H9 (cell line): ENCODE measurements at regions not wholly inside any gene's neighbourhood (a gene's known extent, or its start where the extent isn't known, plus 50 kb on each side); places are given as distances from the start of the nearest gene placed in this dataset.

Experiments used
- DNase-seq: peaks from one replicate; pipeline ENCODE4 v3.0.0-alpha.2; 2017
- H2AFZ ChIP-seq: one replicate; pipeline ENCODE4 v1.6.1; 2013; ENCODE audit warnings: mild to moderate bottlenecking, low read length, control low read depth, moderate library complexity
- H2AK5ac ChIP-seq: 2 replicates; pipeline ENCODE4 v1.6.1; 2013; ENCODE audit warnings: low read length, control low read depth, mixed read lengths; ENCODE audit not compliant: insufficient read length
- H2BK120ac ChIP-seq: one replicate; pipeline ENCODE4 v1.6.1; 2013; ENCODE audit warnings: low read depth, mild to moderate bottlenecking, low read length, control low read depth, inconsistent platforms; ENCODE audit not compliant: poor library complexity, severe bottlenecking
- H2BK12ac ChIP-seq: 2 replicates; pipeline ENCODE4 v1.6.1; 2013; ENCODE audit warnings: low read length, control low read depth, mixed read lengths, low read depth; ENCODE audit not compliant: insufficient read length
- H2BK15ac ChIP-seq: 2 replicates; pipeline ENCODE4 v1.6.1; 2013; ENCODE audit warnings: low read depth, low read length, control low read depth
- H2BK20ac ChIP-seq: one replicate; pipeline ENCODE4 v1.6.1; 2013; ENCODE audit warnings: low read depth, mild to moderate bottlenecking, low read length, control low read depth, inconsistent platforms; ENCODE audit not compliant: poor library complexity, severe bottlenecking
- H2BK5ac ChIP-seq: 2 replicates; pipeline ENCODE4 v1.6.1; 2013; ENCODE audit warnings: low read length, control low read depth, mixed read lengths; ENCODE audit not compliant: insufficient read length
- H3K14ac ChIP-seq: 2 replicates; pipeline ENCODE4 v1.6.1; 2013; ENCODE audit warnings: low read length, control low read depth; ENCODE audit not compliant: insufficient read depth
- H3K18ac ChIP-seq: 2 replicates; pipeline ENCODE4 v1.6.1; 2013; ENCODE audit warnings: low read depth, mild to moderate bottlenecking, mixed read lengths, low read length, control low read depth; ENCODE audit not compliant: insufficient read length
- H3K23ac ChIP-seq: 2 replicates; pipeline ENCODE4 v1.6.1; 2013; ENCODE audit warnings: low read length, control low read depth, mixed read lengths, low read depth; ENCODE audit not compliant: insufficient read length
- H3K23me2 ChIP-seq: 2 replicates; pipeline ENCODE4 v1.6.1; 2013; ENCODE audit warnings: low read depth, mild to moderate bottlenecking, mixed read lengths, low read length, control low read depth; ENCODE audit not compliant: insufficient read length, poor library complexity, severe bottlenecking
- H3K27ac ChIP-seq: 2 replicates; pipeline ENCODE4 v1.5.1; 2013; ENCODE audit warnings: low read length, control low read depth, mixed read lengths, low read depth; ENCODE audit not compliant: insufficient read length
- H3K27me3 ChIP-seq: 2 replicates; pipeline ENCODE4 v1.6.1; 2013; ENCODE audit warnings: low read length, control low read depth, inconsistent platforms; ENCODE audit not compliant: insufficient read depth
- H3K4ac ChIP-seq: 2 replicates; pipeline ENCODE4 v1.6.1; 2013; ENCODE audit warnings: low read depth, mild to moderate bottlenecking, control low read depth, inconsistent platforms, low read length, moderate library complexity
- H3K4me1 ChIP-seq: 2 replicates; pipeline ENCODE4 v1.6.1; 2013; ENCODE audit warnings: low read length, control low read depth, inconsistent platforms; ENCODE audit not compliant: insufficient read depth
- H3K4me2 ChIP-seq: 2 replicates; pipeline ENCODE4 v1.6.1; 2013; ENCODE audit warnings: low read length, control low read depth, mixed read lengths; ENCODE audit not compliant: insufficient read length, insufficient read depth
- H3K56ac ChIP-seq: 2 replicates; pipeline ENCODE4 v1.6.1; 2013; ENCODE audit warnings: low read depth, mild to moderate bottlenecking, mixed read lengths, low read length, control low read depth; ENCODE audit not compliant: insufficient read length
- H3K79me1 ChIP-seq: 2 replicates; pipeline ENCODE4 v1.6.1; 2013; ENCODE audit warnings: low read depth, mild to moderate bottlenecking, moderate library complexity, low read length, control low read depth, inconsistent platforms; ENCODE audit not compliant: insufficient read depth, poor library complexity, severe bottlenecking
- H3K79me2 ChIP-seq: 2 replicates; pipeline ENCODE4 v1.6.1; 2013; ENCODE audit warnings: low read length, control low read depth, inconsistent platforms; ENCODE audit not compliant: insufficient read depth
- H3K9ac ChIP-seq: 2 replicates; pipeline ENCODE4 v1.6.1; 2013; ENCODE audit warnings: low read length, control low read depth, mixed read lengths; ENCODE audit not compliant: insufficient read length; ENCODE audit errors: extremely low read depth
- H3K9me3 ChIP-seq: one replicate; pipeline ENCODE4 v1.6.1; 2013; ENCODE audit warnings: low read depth, low read length, inconsistent platforms; ENCODE audit not compliant: control insufficient read depth
- H3T11ph ChIP-seq: one replicate; pipeline ENCODE4 v1.6.1; 2013; ENCODE audit warnings: mild to moderate bottlenecking, low read length, control low read depth, inconsistent platforms
- H4K20me1 ChIP-seq: one replicate; pipeline ENCODE4 v1.6.1; 2013; ENCODE audit not compliant: control insufficient read depth, insufficient read length, insufficient read depth
- H4K5ac ChIP-seq: 2 replicates; pipeline ENCODE4 v1.6.1; 2013; ENCODE audit warnings: low read depth, mild to moderate bottlenecking, mixed read lengths, low read length, control low read depth; ENCODE audit not compliant: insufficient read length
- H4K8ac ChIP-seq: replicated peaks from 2 replicates; pipeline ENCODE4 v1.6.1; 2013; ENCODE audit warnings: low read length, control low read depth, mixed read lengths, low read depth; ENCODE audit not compliant: insufficient read length
- H4K91ac ChIP-seq: 2 replicates; pipeline ENCODE4 v1.6.1; 2013; ENCODE audit warnings: low read depth, mild to moderate bottlenecking, moderate library complexity, mixed read lengths, low read length, control low read depth; ENCODE audit not compliant: insufficient read length
- H3K27ac Mint-ChIP-seq, 3 experiments: 2 replicates in 2 of 3; 3 replicates in 1 of 3; pipeline ENCODE4 v1.8.0; 2020 to 2021; ENCODE audit warnings: mixed read lengths in 3 of 3, mild to moderate bottlenecking in 1 of 3, moderate library complexity in 1 of 3
- H3K27me3 Mint-ChIP-seq: 2 replicates; pipeline ENCODE4 v1.8.0; 2021; ENCODE audit warnings: low read depth, mild to moderate bottlenecking, moderate library complexity, mixed read lengths
- H3K36me3 Mint-ChIP-seq, 3 experiments: 2 replicates in 2 of 3; 3 replicates in 1 of 3; pipeline ENCODE4 v1.8.0; 2020 to 2021; ENCODE audit warnings: low read depth in 3 of 3, mixed read lengths in 3 of 3; ENCODE audit not compliant: insufficient read depth in 1 of 3
- H3K4me1 Mint-ChIP-seq, 2 experiments: 2 replicates each; pipeline ENCODE4 v1.8.0; 2020; ENCODE audit warnings: mixed read lengths in 2 of 2
- H3K4me3 Mint-ChIP-seq, 2 experiments: 2 replicates in 1 of 2; 3 replicates in 1 of 2; pipeline ENCODE4 v1.8.0; 2020 to 2021; ENCODE audit warnings: mild to moderate bottlenecking in 2 of 2, mixed read lengths in 2 of 2, moderate library complexity in 1 of 2
- H3K9me3 Mint-ChIP-seq, 2 experiments: 2 replicates in 1 of 2; 3 replicates in 1 of 2; pipeline ENCODE4 v1.8.0; 2020; ENCODE audit warnings: mild to moderate bottlenecking in 2 of 2, mixed read lengths in 2 of 2, moderate library complexity in 1 of 2
- WGBS: extraction: QIAGEN DNeasy Blood & Tissue Kit; methylation state at CpG from one replicate; pipeline ENCODE4 v1.1.7; 2013; ENCODE audit warnings: missing lambda C conversion rate, low lambda C conversion rate, mixed read lengths; ENCODE audit not compliant: insufficient read length; ENCODE audit errors: extremely low coverage; 5-methylcytosine and 5-hydroxymethylcytosine counted together
- TF ChIP-seq, protein P1 (sequence below): fragments of 200-600 bp; sonication (generic); conservative IDR thresholded peaks from 3 replicates; pipeline ENCODE4 v1.8.0; 2021; ENCODE audit warnings: antibody characterized with exemption, mild to moderate bottlenecking

GRCh38 chr18:50457639-50458038, 82.8 kb downstream of the SKA1 start:
- H3K4me3 Mint-ChIP-seq, result no peak overlapping the region
- TF ChIP-seq, protein P1, sequence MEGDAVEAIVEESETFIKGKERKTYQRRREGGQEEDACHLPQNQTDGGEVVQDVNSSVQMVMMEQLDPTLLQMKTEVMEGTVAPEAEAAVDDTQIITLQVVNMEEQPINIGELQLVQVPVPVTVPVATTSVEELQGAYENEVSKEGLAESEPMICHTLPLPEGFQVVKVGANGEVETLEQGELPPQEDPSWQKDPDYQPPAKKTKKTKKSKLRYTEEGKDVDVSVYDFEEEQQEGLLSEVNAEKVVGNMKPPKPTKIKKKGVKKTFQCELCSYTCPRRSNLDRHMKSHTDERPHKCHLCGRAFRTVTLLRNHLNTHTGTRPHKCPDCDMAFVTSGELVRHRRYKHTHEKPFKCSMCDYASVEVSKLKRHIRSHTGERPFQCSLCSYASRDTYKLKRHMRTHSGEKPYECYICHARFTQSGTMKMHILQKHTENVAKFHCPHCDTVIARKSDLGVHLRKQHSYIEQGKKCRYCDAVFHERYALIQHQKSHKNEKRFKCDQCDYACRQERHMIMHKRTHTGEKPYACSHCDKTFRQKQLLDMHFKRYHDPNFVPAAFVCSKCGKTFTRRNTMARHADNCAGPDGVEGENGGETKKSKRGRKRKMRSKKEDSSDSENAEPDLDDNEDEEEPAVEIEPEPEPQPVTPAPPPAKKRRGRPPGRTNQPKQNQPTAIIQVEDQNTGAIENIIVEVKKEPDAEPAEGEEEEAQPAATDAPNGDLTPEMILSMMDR, result no peak

More at GRCh38 chr18:50457639-50458038, 82.8 kb downstream of the SKA1 start:
- Histone ChIP-seq H4K91ac (no peak overlapping the region), H3K23me2 (no peaks in the 10 kb centered on the region), H3K4ac (no peak overlapping the region), H3K23ac (no peak overlapping the region), H2BK12ac (no peak overlapping the region), H2BK120ac (no peak overlapping the region), H3K79me2 (no peaks in the 10 kb centered on the region), H3K56ac (no peak overlapping the region), H3K79me1 (no peaks in the 10 kb centered on the region), H3K4me2 (no peak overlapping the region), H3K4me1 (peaks cover 4% of the 10 kb centered on the region), H3K9ac (no peak overlapping the region), H4K5ac (no peak overlapping the region), H3K18ac (no peak overlapping the region), H3K27ac (no peak overlapping the region), H3T11ph (no peak overlapping the region), H3K9me3 (no peaks in the 10 kb centered on the region), H2AK5ac (no peak overlapping the region), H4K8ac (no peak overlapping the region), H2AFZ (no peak overlapping the region), H4K20me1 (no peaks in the 10 kb centered on the region), H3K14ac (no peak overlapping the region), H3K27me3 (no peaks in the 10 kb centered on the region), H2BK20ac (no peak overlapping the region), H2BK5ac (no peak overlapping the region), H2BK15ac (no peak overlapping the region)
- DNase-seq, result no peak
- H3K27ac Mint-ChIP-seq, result no peak overlapping the region
- WGBS, result no CpG with 5 or more reads among the region's 2 CpGs
- H3K36me3 Mint-ChIP-seq, result no peaks in the 10 kb centered on the region; a peak in 1 of 7 replicates
- peaks cover 0 to 4% of the 10 kb centered on the region in 2 experiments; a peak in 1 of 5 replicates for H3K9me3 Mint-ChIP-seq
- H3K27me3 Mint-ChIP-seq, result no peaks in the 10 kb centered on the region; the same call in 1 of the 2 replicates
- H3K4me1 Mint-ChIP-seq, result peaks cover 43 to 51% of the 10 kb centered on the region in 2 experiments
